ENCODE measurements at regions not wholly inside any gene's neighbourhood (a gene's known extent, or its start where the extent isn't known, plus 50 kb on each side); places are given as distances from the start of the nearest gene placed in this dataset.
A peak's percentile ranks its signal among the peaks of the same experiment; 100 is the strongest.
"Not testable (repeated sequence)": the region's sequence is repeated elsewhere in the genome, so short reads cannot be mapped to it uniquely, and the experiment has no call there.

DNA sequence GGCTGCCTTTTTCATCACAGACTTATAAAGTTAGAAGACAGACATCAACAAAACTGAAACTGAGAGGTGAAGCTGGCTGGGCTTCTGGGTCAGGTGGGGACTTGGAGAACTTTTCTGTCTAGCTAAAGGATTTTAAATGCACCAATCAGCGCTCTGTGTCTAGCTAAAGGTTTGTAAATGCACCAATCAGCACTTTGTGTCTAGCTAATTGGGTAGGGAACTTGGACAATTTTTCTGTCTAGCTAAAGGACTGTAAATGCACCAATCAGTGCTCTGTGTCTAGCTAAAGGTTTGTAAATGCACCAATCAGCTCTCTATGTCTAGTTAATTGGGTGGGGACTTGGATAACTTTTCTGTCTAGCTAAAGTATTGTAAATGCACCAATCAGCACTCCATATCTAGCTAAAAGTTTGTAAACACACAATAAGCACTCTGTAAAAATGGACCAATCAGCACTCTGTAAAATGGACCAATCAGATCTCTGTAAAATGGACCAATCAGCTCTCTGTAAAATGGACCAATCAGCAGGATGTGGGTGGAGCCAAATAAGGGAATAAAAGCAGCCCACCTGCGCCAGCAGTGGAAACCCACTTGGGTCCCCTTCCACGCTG, 710.3 kb upstream of the INTU start:
- H3K27me3 ChIP-seq (replicated peaks in 1 of 2; ENCODE audit: control insufficient read depth in 2 of 2, insufficient read depth in 2 of 2, low read length in 1 of 2); ATAC-seq; H3K27ac ChIP-seq (ENCODE audit: control insufficient read depth, insufficient read depth); intact Hi-C loops (cut with micrococcal nuclease; ENCODE audit: unreplicated experiment); CTCF ChIA-PET; DNase-seq (ENCODE audit: low read depth, low spot score); H4K20me1 ChIP-seq (ENCODE audit: control insufficient read depth, insufficient read depth); H3K9me3 ChIP-seq (replicated peaks; ENCODE audit: control insufficient read depth, insufficient read depth, low read length); H2AFZ ChIP-seq (ENCODE audit: control insufficient read depth, low read depth, low read length); RAD21 ChIA-PET (ENCODE audit: unreplicated experiment); FAIRE-seq; H3K36me3 ChIP-seq (ENCODE audit: control insufficient read depth in 2 of 2, insufficient read depth in 2 of 2, low read length in 1 of 2); H3K9ac ChIP-seq (ENCODE audit: control insufficient read depth, insufficient read depth, low read length); POLR2A ChIA-PET; in situ Hi-C loops (cut with MboI); H3K4me1 ChIP-seq (ENCODE audit: control insufficient read depth, insufficient read depth, low read length); H3K79me2 ChIP-seq (ENCODE audit: control insufficient read depth, insufficient read depth, low read length); H3K4me2 ChIP-seq (ENCODE audit: control insufficient read depth, insufficient read depth); SMC1A ChIA-PET (ENCODE audit: uncharacterized antibody, unreplicated experiment); H3K4me3 ChIP-seq; BruUV-seq (replicated peaks): not testable (repeated sequence)
- WGBS (ENCODE audit: insufficient coverage, insufficient replicate concordance, low lambda C conversion rate, missing lambda C conversion rate): 15% methylated on average over 3 of the region's 3 CpGs
- peak; percentile 51; the same call in 1 of the 2 replicates for TF ChIP-seq NFYB (IDR thresholded peaks at IDR 0.05; ENCODE audit: insufficient read depth, low read depth, low read length)

DNA sequence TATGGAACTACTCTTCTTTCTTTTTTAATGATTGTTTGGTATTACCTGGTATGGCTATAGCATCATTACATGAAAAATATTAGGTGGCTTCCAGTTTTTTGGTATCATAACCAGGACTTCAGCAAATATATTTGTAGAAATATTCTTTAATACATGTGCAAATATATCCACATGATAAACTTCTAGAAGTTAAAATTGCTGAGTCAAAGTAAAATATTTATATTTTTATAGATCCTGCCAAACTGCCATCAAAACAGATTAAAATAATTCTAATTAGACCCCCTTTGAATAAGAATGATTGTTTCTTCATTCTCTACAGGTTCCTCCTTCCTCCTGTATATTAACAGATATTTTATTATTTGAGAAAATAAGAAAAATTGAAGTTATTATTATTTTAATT, 708.5 kb upstream of the INTU start:
- SMC1A ChIA-PET (ENCODE audit: uncharacterized antibody, unreplicated experiment): no interaction called here
- H3K9me3 ChIP-seq (replicated peaks; ENCODE audit: control insufficient read depth, insufficient read depth, low read length): no peaks in the 10 kb centered on the region
- no peak for ATAC-seq
- no peak overlapping the region for H3K4me3 ChIP-seq
- BruUV-seq (replicated peaks): no TSS peak
- intact Hi-C loops (cut with micrococcal nuclease; ENCODE audit: unreplicated experiment): no loop called here
- no peaks in the 10 kb centered on the region for H3K27me3 ChIP-seq (replicated peaks in 1 of 2; ENCODE audit: control insufficient read depth in 2 of 2, insufficient read depth in 2 of 2, low read length in 1 of 2)
- no peaks in the 10 kb centered on the region for H3K36me3 ChIP-seq (ENCODE audit: control insufficient read depth in 2 of 2, insufficient read depth in 2 of 2, low read length in 1 of 2)
- CTCF ChIA-PET: no interaction called here
- no peaks in the 10 kb centered on the region for H3K79me2 ChIP-seq (ENCODE audit: control insufficient read depth, insufficient read depth, low read length)
- H3K27ac ChIP-seq (ENCODE audit: control insufficient read depth, insufficient read depth): no peak overlapping the region
- RAD21 ChIA-PET (ENCODE audit: unreplicated experiment): no interaction called here
- no peak for DNase-seq (ENCODE audit: low read depth, low spot score)
- no peak overlapping the region for H2AFZ ChIP-seq (ENCODE audit: control insufficient read depth, low read depth, low read length)
- no peak overlapping the region for H3K9ac ChIP-seq (ENCODE audit: control insufficient read depth, insufficient read depth, low read length)
- POLR2A ChIA-PET: no interaction called here
- no peaks in the 10 kb centered on the region for H4K20me1 ChIP-seq (ENCODE audit: control insufficient read depth, insufficient read depth)
- no peak for FAIRE-seq
- no peaks in the 10 kb centered on the region for H3K4me1 ChIP-seq (ENCODE audit: control insufficient read depth, insufficient read depth, low read length)
- in situ Hi-C loops (cut with MboI): no loop called here
- H3K4me2 ChIP-seq (ENCODE audit: control insufficient read depth, insufficient read depth): no peak overlapping the region
- TF ChIP-seq NR2F1 (conservative IDR thresholded peaks at IDR 0.05) (no peak), MEF2B (IDR thresholded peaks at IDR 0.05; ENCODE audit: partially characterized antibody, poor library complexity, severe bottlenecking) (no peak), ZNF217 (IDR thresholded peaks at IDR 0.05) (no peak), HDGF (IDR thresholded peaks at IDR 0.05) (no peak), SMAD1 (IDR thresholded peaks at IDR 0.05; ENCODE audit: low read depth, partially characterized antibody) (no peak), IRF4 (IDR thresholded peaks at IDR 0.05; ENCODE audit: low read depth, low read length) (no peak), SREBF2 (IDR thresholded peaks at IDR 0.05; ENCODE audit: low read length) (no peak), BACH1 (IDR thresholded peaks at IDR 0.05; ENCODE audit: borderline replicate concordance) (no peak), EZH2 (IDR thresholded peaks at IDR 0.05; ENCODE audit: borderline replicate concordance, control insufficient read depth, low read depth, low read length) (no peak), SP1 (IDR thresholded peaks at IDR 0.05; ENCODE audit: low read depth, low read length) (no peak), BCL11A (IDR thresholded peaks at IDR 0.05; ENCODE audit: low read depth, low read length) (no peak), PAX5 (IDR thresholded peaks at IDR 0.05; ENCODE audit: borderline replicate concordance, low read depth, low read length) (no peak)
- TF ChIP-seq, protein P1, sequence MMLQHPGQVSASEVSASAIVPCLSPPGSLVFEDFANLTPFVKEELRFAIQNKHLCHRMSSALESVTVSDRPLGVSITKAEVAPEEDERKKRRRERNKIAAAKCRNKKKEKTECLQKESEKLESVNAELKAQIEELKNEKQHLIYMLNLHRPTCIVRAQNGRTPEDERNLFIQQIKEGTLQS (IDR thresholded peaks at IDR 0.05; ENCODE audit: borderline replicate concordance, extremely low read depth, low read depth, low read length): no peak
- TF ChIP-seq, protein P2, sequence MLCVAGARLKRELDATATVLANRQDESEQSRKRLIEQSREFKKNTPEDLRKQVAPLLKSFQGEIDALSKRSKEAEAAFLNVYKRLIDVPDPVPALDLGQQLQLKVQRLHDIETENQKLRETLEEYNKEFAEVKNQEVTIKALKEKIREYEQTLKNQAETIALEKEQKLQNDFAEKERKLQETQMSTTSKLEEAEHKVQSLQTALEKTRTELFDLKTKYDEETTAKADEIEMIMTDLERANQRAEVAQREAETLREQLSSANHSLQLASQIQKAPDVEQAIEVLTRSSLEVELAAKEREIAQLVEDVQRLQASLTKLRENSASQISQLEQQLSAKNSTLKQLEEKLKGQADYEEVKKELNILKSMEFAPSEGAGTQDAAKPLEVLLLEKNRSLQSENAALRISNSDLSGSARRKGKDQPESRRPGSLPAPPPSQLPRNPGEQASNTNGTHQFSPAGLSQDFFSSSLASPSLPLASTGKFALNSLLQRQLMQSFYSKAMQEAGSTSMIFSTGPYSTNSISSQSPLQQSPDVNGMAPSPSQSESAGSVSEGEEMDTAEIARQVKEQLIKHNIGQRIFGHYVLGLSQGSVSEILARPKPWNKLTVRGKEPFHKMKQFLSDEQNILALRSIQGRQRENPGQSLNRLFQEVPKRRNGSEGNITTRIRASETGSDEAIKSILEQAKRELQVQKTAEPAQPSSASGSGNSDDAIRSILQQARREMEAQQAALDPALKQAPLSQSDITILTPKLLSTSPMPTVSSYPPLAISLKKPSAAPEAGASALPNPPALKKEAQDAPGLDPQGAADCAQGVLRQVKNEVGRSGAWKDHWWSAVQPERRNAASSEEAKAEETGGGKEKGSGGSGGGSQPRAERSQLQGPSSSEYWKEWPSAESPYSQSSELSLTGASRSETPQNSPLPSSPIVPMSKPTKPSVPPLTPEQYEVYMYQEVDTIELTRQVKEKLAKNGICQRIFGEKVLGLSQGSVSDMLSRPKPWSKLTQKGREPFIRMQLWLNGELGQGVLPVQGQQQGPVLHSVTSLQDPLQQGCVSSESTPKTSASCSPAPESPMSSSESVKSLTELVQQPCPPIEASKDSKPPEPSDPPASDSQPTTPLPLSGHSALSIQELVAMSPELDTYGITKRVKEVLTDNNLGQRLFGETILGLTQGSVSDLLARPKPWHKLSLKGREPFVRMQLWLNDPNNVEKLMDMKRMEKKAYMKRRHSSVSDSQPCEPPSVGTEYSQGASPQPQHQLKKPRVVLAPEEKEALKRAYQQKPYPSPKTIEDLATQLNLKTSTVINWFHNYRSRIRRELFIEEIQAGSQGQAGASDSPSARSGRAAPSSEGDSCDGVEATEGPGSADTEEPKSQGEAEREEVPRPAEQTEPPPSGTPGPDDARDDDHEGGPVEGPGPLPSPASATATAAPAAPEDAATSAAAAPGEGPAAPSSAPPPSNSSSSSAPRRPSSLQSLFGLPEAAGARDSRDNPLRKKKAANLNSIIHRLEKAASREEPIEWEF (IDR thresholded peaks at IDR 0.05; ENCODE audit: insufficient replicate concordance, low read depth, low read length): no peak
